ENCODE measurements at regions not wholly inside any gene's neighbourhood (a gene's known extent, or its start where the extent isn't known, plus 50 kb on each side); places are given as distances from the start of the nearest gene placed in this dataset.

GRCh38 chr18:55778788-55779690 is 191.0 kb upstream of the TCF4 start:
- no peaks in the 10 kb centered on the region for H3K9me3 ChIP-seq
- CTCF ChIA-PET: no interaction called here
- POLR2A ChIA-PET: no interaction called here
- no peaks in the 10 kb centered on the region for H3K36me3 ChIP-seq (ENCODE audit: control insufficient read depth, insufficient read depth, low read length)
- Mint-ChIP-seq H3K4me3 (ENCODE audit: unreplicated experiment) (no peak overlapping the region), H3K4me1 (ENCODE audit: low read depth, unreplicated experiment) (no peaks in the 10 kb centered on the region), H3K27me3 (ENCODE audit: insufficient read depth, unreplicated experiment) (no peaks in the 10 kb centered on the region), H3K36me3 (ENCODE audit: insufficient read depth, unreplicated experiment) (peaks cover 9% of the 10 kb centered on the region), H3K27ac (ENCODE audit: unreplicated experiment) (no peak overlapping the region), H3K9me3 (ENCODE audit: unreplicated experiment) (no peaks in the 10 kb centered on the region)
- intact Hi-C loops (cut with micrococcal nuclease; ENCODE audit: unreplicated experiment): no loop called here
- no TSS peak for BruUV-seq (replicated peaks)
- H3K27me3 ChIP-seq (replicated peaks; ENCODE audit: control insufficient read depth, insufficient read depth, low read length): no peaks in the 10 kb centered on the region
- no peak for TF ChIP-seq CTCF (IDR thresholded peaks at IDR 0.05; ENCODE audit: insufficient read depth in 1 of 2, low read depth in 1 of 2, low read length in 1 of 2, severe bottlenecking in 1 of 2, unreplicated experiment in 1 of 2)
- DNase-seq: no peak
- no peak overlapping the region for H3K4me3 ChIP-seq (ENCODE audit: low read depth, low read length)
- H3K4me1 ChIP-seq: no peaks in the 10 kb centered on the region

- Histone ChIP-seq H3K27me3 (replicated peaks; ENCODE audit: control insufficient read depth, insufficient read depth, low read length) (no peaks in the 10 kb centered on the region), H3K9me3 (no peaks in the 10 kb centered on the region), H3K4me3 (ENCODE audit: low read depth, low read length) (no peak overlapping the region), H3K36me3 (ENCODE audit: control insufficient read depth, insufficient read depth, low read length) (no peaks in the 10 kb centered on the region), H3K4me1 (no peaks in the 10 kb centered on the region)
- Mint-ChIP-seq H3K27me3 (ENCODE audit: insufficient read depth, unreplicated experiment) (no peaks in the 10 kb centered on the region), H3K27ac (ENCODE audit: unreplicated experiment) (no peak overlapping the region), H3K4me1 (ENCODE audit: low read depth, unreplicated experiment) (no peaks in the 10 kb centered on the region), H3K4me3 (ENCODE audit: unreplicated experiment) (no peak overlapping the region), H3K9me3 (ENCODE audit: unreplicated experiment) (no peaks in the 10 kb centered on the region), H3K36me3 (ENCODE audit: insufficient read depth, unreplicated experiment) (peaks cover 9% of the 10 kb centered on the region)
- TF ChIP-seq CTCF (IDR thresholded peaks at IDR 0.05; ENCODE audit: insufficient read depth in 1 of 2, low read depth in 1 of 2, low read length in 1 of 2, severe bottlenecking in 1 of 2, unreplicated experiment in 1 of 2): no peak
- POLR2A ChIA-PET: no interaction called here
- no peak for DNase-seq
- BruUV-seq (replicated peaks): no TSS peak
- intact Hi-C loops (cut with micrococcal nuclease; ENCODE audit: unreplicated experiment): no loop called here
- CTCF ChIA-PET: no interaction called here
These were observed 189.8 kb upstream of the TCF4 start for GRCh38 chr18:55777666-55778304.

- ChIA-PET POLR2A (no interaction called here), CTCF (no interaction called here)
- Mint-ChIP-seq H3K4me1 (ENCODE audit: low read depth, unreplicated experiment) (no peaks in the 10 kb centered on the region), H3K36me3 (ENCODE audit: insufficient read depth, unreplicated experiment) (no peaks in the 10 kb centered on the region), H3K27ac (ENCODE audit: unreplicated experiment) (no peak overlapping the region), H3K27me3 (ENCODE audit: insufficient read depth, unreplicated experiment) (no peaks in the 10 kb centered on the region), H3K9me3 (ENCODE audit: unreplicated experiment) (no peaks in the 10 kb centered on the region), H3K4me3 (ENCODE audit: unreplicated experiment) (no peak overlapping the region)
- Histone ChIP-seq H3K4me3 (ENCODE audit: low read depth, low read length) (no peak overlapping the region), H3K27me3 (replicated peaks; ENCODE audit: control insufficient read depth, insufficient read depth, low read length) (no peaks in the 10 kb centered on the region), H3K4me1 (no peaks in the 10 kb centered on the region), H3K36me3 (ENCODE audit: control insufficient read depth, insufficient read depth, low read length) (no peaks in the 10 kb centered on the region), H3K9me3 (no peaks in the 10 kb centered on the region)
- DNase-seq: no peak
- BruUV-seq (replicated peaks): no TSS peak
- intact Hi-C loops (cut with micrococcal nuclease; ENCODE audit: unreplicated experiment): no loop called here
- TF ChIP-seq CTCF (IDR thresholded peaks at IDR 0.05; ENCODE audit: insufficient read depth in 1 of 2, low read depth in 1 of 2, low read length in 1 of 2, severe bottlenecking in 1 of 2, unreplicated experiment in 1 of 2): no peak
These were observed 188.0 kb upstream of the TCF4 start for GRCh38 chr18:55775972-55776371.

Data from Caco-2 (cell line).